ENCODE measurements at regions not wholly inside any gene's neighbourhood (a gene's known extent, or its start where the extent isn't known, plus 50 kb on each side); places are given as distances from the start of the nearest gene placed in this dataset.

- Histone ChIP-seq H3K4me3 (no peak overlapping the region), H3K9me3 (no peaks in the 10 kb centered on the region), H3K27me3 (no peaks in the 10 kb centered on the region), H3K36me3 (no peaks in the 10 kb centered on the region), H3K4me1 (peaks cover 2 to 58% (median 27%) of the 10 kb centered on the region in 9 donors), H3K27ac (peak overlapping the region; percentile 30 to 87 (median 76))
- intact Hi-C loops (cut with DNase I) = loop anchor here in 2 of 10 donors (5.0 kb wide), 1 partner anchor 48 kb away; the partner anchor contains the start of gene STK38L (in 2 of the 2)
- 13 to 21% methylated on average over 2 of the region's 2 CpGs for WGBS, 2 donors
- peak; percentile 81 to 93 (median 90) for ATAC-seq
- DNase-seq = peak; percentile 36 to 63
- TF ChIP-seq, protein P1, sequence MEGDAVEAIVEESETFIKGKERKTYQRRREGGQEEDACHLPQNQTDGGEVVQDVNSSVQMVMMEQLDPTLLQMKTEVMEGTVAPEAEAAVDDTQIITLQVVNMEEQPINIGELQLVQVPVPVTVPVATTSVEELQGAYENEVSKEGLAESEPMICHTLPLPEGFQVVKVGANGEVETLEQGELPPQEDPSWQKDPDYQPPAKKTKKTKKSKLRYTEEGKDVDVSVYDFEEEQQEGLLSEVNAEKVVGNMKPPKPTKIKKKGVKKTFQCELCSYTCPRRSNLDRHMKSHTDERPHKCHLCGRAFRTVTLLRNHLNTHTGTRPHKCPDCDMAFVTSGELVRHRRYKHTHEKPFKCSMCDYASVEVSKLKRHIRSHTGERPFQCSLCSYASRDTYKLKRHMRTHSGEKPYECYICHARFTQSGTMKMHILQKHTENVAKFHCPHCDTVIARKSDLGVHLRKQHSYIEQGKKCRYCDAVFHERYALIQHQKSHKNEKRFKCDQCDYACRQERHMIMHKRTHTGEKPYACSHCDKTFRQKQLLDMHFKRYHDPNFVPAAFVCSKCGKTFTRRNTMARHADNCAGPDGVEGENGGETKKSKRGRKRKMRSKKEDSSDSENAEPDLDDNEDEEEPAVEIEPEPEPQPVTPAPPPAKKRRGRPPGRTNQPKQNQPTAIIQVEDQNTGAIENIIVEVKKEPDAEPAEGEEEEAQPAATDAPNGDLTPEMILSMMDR (IDR thresholded peaks at IDR 0.05) = peak in 3 of 9 donors; percentile 16 to 25 (median 19)
Observed at GRCh38 chr12:27193854-27194544, 50.1 kb upstream of the STK38L start.

Measured in heart right ventricle (tissue), 16 donors.